Mucosa of gallbladder (tissue), 1 donor: ENCODE measurements at regions not wholly inside any gene's neighbourhood (a gene's known extent, or its start where the extent isn't known, plus 50 kb on each side); places are given as distances from the start of the nearest gene placed in this dataset.
"Not testable (repeated sequence)": the region's sequence is repeated elsewhere in the genome, so short reads cannot be mapped to it uniquely, and the experiment has no call there.

Experiments used
- DNase-seq: peaks from one replicate; pipeline ENCODE4 v3.0.0-alpha.2; 2020; ENCODE audit warnings: low spot score
- donor health status: DM: no; HTN: no; CAD: no.

DNA sequence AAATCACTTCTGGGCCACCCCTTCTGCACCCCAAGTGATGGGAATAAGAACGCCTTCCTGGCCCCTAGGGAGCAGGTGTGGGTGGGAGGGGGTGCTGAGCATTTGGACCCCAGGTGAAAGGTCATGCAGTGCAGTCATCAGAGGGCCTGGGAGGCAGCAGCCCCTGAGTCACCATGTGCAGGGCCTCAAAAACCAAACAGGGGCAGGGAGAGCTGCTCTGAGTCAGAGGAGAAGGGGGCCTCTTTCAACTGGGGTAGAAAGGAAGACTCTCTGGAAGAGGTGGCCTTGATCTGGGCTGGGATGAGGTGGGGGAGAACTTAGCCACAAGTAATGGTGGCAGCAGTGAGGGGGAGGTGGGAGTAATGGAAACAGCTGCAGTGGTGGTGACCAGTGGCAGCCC, 164.3 kb downstream of the BUB3 start:
- no peak for DNase-seq

DNA sequence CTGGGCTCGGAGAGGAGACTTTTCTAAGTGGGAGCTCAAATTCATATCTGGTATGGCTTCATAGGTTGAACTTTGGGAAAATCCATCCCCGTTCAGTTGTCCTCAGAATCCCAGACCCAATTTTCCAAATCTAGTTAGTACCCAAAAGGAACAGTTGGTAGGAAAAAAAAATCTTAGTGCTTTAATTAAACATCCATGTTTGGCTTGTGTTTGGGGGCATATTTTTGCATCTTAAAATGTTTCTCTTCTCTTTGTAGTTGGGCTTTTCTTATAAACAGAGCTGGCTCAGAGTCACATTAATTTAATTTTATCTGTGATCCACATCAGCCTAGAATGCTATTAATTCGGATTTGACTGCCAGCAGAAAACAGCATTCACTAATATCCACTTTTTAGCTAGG, 165.9 kb downstream of the BUB3 start:
- no peak for DNase-seq

DNA sequence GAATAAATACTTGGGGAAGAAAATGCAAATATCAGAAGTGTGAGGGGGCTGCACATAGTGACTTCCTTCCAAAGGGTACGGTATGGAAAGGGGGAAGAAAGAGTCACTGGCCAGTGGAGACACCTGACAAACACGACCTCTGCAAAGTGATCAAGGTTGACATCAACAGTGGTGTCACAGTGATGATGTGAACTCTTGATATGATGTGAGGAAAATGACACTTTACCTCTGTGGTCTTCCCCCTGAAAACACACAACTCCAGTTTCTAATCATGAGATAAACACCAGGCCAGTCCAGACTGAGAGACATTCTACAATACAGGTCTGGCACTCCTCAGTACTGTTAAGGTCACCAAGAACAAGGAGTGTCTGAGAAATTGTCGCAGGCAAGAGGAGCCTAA, 169.7 kb downstream of the BUB3 start:
- no peak for DNase-seq

DNA sequence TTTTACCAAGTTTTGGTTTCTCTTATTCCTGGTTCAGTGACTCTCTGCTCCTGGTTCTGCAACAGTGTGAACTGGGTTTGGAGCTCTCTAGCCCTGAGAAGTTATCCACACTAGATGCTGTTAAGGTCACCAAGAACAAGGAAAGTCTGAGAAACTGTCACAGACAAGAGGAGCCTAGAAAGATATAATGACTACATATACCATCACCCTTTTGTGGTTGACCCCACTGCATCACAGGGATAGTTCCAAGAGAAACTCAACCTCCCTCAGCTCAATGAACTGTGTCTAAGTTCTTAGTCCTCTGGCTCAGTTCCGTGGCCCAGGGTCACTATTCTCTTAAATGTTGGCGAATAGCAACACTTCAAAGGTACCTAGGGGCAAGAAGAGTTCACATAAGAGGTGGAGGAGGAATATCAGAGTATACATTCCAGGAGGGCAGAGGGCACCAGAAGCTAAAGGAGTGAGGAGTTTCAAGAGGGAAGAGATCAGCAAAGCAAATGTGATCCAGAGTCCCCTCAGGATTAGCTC, 171.5 kb downstream of the BUB3 start:
- no peak for DNase-seq

DNA sequence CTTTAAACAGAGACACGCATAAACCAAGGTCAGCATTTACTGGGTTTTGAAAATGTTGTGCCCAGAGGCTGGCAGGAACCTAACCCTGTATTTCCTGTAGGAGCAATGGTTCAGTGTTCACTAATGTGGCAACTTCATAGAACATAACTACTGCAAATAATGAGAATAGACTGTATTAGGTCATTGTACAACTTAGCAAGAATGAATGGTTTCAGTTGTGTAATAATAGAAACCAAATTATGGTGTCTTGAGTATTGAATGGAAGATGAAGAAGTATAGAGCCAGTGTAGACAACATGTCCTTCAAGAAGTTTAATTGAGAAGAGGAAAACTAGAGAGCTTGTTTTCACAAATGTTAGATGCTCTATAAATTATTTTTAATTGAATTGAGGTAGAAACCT, 172.5 kb downstream of the BUB3 start:
- DNase-seq: no peak

DNA sequence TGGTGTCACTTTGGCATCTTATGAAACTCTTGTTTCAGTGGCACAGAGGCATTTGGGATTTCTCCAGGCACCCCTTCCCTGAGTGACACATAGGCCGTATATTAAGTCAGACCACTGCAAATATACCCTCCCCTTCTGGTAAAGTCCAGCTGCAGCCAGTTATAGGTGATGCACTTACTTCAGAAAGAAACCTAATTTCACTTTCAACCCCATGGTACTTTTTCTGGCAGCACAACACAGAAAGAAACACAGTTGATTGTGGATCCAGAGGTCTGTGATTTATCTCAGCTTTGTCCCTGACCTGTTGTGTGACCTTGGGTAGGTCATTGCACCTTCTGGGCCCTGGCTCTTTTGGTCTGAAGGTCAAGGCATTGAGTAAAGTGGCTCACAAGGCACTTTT, 173.2 kb downstream of the BUB3 start:
- no peak for DNase-seq

DNA sequence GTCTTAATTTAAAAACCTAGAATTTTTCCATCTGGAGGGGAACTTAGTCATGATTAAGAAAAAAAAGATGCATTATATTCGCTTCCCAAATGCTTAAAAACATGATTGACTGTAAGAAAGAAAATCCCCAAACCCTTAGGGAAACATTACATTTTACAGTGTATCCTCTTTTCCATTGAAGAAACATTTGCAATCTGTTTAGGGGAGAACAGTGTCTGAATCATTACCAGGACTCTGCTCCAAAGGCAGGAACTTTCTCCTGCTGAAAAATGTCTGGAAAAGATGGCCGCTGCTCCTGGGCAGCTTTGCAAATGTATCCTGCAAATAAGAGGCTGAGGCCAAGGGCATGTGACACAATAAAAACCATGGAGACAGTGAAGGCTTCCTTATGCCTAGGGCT, 173.7 kb downstream of the BUB3 start:
- no peak for DNase-seq

DNA sequence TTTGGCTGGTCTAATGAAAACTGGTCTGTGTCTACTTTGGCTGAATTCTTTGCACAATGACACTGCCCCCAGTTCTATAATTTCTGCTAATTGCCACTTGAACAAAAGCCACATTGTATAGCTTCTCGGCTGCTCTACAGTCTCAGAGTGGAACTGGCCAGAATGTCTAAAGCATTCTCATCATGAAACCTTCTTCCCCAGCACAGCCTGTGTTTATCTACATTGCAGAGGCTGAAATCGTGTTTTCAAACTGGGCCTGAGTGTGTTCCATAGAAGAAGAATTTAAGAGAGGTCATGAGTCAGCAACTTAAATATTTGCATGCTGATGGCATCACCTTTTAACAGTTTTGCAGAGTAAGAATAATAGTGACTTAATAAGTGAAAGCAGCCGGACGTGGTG, 177.2 kb downstream of the BUB3 start:
- no peak for DNase-seq

DNA sequence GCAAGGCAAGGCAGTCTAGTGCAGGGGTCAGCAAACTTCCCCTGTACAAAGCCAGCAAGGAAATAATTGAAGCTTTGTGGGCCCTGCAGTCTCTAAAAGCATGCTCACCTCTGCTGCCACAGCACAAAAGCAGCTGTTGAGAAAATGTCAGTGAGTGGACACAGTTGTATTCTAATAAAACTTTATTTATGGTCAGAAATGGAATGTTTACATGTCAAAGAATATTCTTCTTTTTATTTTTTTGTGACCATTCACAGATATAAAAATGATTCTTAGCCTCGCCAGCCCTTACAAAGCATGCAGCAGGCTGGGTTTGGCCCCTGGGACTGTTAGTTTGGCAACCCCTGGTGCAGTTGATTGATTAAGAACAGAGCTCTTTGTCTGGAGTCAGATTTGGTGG, 192.4 kb downstream of the BUB3 start:
- no peak for DNase-seq

DNA sequence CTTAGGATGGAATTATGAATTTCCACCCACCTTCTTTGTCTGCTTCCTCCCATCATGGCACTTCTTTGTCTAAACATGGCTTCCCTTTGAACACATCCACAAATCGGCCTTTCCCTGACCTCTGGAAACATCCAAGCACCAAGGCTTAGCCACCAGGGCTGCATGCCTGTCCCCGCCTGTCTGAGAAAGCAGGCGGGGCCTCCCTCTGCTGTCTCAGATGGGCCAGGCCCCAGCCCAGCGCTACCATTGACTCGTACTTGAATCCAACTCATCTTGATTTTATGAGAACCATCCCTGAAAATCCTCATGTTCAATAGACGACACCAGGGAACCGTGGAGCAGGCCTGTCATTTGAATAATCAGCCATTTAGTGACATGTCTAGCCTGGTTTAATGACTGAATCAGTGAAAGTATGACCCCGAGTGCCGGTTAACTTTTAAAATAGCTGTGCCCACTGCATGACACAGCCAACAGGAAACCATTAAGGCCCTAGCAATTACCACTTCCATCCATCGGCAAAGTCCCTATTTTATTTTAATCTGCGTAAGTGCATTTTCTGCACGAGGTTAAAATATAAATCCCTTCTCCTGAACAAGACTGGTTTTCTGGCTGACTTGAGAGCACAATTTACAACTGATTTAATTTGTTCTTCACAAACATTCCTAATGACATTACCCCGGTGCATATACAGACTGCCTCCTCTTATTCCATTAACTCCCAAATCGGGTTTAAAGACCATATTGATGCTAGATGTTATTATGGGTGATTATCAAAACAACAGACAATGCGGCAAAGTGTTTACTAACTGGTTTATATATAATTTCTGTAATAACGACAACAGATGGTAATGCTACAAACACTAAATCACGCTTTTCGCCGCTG, 194.7 kb downstream of the BUB3 start:
- no peak for DNase-seq

DNA sequence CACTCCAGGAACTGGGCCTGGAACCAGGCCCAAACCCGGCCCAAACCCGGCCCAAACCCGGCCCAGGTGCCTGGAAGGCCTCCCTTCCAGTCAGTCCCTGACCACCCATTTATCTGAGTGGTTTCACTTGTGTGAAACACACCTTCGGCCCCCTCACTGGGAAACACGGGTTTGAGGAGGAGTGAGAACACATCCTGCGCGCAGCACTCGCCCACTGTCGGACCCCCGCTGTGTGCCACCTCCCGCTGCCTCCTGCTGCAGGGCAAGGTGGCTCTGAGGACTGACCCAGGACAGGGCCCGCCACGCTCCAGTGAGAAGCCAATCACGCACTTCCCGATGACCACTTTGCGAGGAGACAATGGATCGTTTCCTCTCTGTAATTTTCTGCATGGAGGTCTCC, 197.5 kb downstream of the BUB3 start:
- no peak for DNase-seq

DNA sequence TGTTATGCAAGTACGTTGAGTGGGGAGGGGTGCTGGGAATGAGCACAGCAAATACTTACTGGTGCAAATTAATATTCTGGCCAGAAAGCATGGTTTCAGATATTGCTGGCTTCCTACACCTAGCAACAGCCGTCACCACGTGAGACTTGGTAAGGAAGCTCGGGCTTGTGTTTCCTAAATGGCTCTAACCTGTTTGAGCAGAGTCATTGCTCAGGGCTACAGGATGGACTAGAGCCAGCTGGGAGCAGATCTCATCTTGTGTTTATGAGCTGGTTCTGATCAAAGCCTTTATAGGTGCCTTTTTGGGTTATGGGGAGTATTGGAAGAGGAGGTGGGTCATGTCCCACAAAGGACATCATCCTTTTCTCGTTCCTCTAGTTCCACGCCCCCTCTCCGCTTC, 200.3 kb downstream of the BUB3 start:
- DNase-seq: no peak

DNA sequence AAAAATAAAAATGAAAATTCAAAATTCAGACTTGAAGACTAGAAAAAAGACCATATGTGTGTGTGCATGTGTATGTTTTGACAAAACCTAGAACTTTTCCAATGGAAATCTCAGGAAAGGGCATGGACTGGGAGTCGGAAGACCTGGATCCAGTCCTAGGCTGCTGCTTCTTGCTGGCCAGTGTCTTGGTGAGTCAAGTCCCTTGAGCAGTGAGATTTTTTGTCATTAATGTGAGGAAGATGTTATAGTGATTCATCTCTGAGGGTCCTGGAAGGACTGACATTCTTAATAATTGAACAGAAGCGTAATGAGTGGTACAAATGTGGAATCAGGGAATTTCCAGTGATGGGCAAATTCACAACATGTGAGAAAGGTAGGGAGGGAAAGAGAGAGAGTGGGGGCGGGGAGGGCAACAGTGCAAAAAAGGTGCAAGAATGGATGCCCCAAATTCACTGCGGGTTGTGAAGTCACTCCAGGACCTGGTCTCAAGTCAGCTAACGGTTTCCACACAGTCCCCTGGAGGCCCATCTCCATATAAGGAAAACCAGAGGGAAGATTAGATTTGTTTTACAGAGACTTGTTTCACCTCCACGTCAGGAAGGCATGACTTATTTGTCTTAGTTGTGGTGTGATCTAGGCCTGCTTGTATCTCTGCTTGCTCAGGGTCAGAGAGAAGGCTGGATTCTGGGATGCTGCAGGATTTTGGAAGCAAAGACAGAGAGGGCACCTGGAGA, 201.7 kb downstream of the BUB3 start:
- no peak for DNase-seq

DNA sequence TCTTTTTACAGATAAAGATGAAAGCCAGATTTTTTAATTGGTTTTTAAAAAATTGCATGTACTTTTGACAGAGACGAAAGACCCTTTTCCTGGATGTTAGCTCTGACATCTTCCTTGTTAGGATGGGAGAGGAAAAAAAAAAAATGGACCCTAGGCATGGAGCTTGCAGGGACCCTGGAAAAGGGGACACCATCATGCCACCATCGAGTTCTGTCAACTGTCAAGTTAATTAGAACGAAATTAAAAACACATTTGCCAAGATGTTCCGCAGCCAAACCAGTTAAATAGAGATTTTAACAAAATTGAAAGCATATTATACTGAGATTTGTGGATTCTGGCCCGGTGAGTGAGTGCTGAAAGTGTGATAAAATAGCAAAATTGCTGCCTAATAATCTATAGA, 202.6 kb downstream of the BUB3 start:
- DNase-seq: no peak

DNA sequence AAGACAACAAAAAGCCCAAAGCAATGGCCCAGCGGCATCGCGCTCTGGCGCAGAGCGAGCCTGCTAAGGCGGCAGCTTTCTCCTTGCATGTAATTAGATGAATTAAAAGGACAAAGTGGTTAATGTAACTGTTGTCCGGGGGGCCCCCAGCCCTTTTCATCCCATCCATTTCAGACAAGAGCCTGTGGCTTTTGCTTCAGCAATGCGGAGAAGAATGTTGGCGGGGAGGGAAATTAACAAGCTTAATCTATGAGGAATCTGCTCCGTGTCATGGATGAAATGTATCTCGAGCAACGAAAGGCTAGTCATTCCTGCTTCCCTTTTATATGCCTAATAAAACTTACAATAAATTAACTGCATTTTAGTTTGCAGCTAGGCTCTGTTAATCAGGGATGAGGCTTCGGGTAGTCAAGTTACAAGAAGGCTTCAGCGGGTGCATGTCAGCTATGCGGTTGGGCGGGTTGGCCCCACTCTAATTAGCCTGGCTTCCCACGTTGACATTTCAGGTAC, 203.3 kb downstream of the BUB3 start:
- no peak for DNase-seq

DNA sequence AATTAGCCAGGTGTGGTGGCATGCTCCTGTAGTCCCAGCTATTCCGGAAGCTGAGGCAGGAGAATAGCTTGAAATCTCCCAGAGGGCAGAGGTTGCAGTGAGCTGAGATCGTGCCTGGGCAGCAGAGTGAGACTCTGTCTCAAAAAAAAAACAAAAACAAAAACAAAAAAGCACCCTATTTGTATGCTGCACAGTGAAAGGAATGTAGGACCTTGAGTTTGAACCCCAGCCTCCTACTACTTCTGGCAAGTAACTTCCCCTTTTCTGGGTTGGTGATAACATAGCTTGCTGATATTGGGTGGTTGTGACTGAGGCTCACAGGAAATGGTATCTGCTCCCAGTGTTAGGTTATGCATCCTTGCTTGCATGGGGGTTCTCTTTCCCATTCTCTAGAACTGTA, 205.3 kb downstream of the BUB3 start:
- no peak for DNase-seq

DNA sequence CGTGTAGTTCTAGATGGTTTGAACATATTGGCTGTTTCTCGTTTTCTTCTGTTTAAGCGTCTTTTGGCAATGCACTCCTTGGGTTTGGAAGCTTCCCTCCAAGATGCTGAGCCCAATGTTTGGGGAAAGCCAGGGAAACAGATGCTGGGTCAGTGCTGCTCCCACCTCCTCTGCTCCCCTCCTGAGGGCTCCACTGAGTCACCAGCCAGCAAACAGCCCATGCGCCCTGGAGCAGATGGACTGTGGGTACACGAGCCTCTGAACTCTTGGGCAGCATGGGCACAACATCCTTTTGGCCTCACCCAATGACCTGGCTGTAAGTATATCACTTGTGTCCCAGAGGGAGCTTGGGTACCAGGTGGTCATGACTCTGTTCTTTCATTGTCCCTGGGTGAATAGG, 207.6 kb downstream of the BUB3 start:
- DNase-seq: no peak

DNA sequence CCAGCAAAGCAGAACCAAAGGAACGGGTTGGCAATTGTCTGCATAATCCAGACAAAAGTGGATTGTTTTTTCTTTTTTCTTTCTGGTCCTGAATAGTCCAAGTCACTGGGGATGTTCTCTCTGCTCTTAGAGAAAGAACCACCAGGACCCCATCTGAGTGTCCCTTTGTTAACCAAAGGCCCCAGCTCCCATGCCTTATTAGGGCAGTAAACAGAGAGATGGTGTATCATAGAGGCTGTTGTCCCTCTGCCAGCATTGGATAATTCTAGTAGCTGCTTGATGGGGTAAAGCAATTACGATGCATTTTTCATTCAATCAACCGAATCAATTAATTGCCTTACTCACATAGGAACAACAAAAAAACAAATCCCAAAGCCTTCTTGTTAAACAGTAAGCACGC, 213.0 kb downstream of the BUB3 start:
- DNase-seq: no peak

DNA sequence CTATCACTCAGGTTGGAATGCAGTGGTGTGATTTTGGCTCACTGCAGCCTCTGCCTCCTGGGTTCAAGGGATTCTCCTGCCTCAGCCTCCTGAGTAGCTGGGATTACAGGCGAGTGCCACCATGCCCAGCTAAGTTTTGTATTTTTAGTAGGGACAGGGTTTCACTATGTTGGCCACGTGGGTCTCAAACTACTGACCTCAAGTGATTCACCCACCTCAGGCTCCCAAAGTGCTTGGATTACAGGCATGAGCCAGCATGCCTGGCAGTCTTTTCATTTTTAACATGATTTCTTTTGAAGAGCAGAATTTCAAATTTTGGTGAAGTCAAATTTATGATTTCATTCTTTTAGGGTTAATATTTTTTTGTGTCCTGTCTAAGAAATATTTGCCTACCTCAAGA, 217.4 kb downstream of the BUB3 start:
- DNase-seq: not testable (repeated sequence)

DNA sequence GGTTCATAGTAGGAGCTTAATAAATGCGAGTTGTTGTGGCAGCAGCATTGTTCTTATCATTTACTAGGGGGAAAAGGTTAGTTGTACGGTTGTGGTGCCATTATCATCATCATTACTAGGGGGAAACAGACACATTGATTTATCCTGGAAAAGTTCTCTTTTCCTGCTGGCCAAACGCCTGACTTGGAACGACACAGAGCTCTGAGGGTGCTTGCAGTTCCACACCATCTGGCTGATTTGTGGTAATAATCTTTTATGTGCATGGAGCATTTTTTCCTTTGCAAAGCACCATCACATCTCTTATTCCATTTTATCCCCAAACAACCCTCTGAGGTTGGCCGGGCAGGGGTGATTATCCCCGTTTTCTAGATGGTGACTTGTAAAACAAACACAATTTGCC, 219.4 kb downstream of the BUB3 start:
- no peak for DNase-seq

DNA sequence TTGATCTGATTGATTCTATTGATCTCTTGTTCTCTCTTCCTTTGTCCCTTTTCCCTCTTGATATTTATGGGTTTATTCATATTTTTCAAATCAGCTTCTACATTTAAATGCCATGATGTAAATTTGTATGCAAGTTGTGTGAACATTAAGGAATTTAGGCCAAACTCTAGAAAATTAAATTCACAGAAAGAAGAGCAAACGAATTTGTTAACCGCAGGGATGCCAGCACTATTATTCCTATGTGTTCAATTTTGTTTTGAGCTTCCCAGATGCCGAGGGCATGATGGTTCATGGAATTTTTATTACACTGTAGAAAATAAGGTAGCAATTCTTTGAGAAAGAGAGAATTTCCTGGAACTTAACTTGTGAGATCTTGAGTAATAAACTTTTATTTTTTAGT, 220.9 kb downstream of the BUB3 start:
- no peak for DNase-seq

DNA sequence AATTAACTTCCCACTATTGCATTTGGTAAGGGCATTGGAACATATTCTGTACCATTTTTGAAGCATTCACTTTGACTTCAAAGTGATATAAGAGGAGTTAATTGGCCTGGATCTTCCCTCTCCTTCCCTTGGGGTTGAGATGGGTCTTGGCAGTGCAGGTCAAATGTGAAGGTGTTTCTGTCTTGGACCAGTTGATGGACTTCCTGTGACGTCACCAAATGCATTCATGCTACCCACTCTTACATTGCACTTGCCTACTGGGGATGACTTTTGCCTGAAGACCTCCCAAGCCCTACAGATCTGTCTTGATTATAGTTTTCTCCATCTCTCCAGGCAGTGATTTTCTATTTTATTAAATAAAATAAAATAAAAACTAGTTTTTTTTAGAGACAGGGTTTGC, 221.5 kb downstream of the BUB3 start:
- no peak for DNase-seq

DNA sequence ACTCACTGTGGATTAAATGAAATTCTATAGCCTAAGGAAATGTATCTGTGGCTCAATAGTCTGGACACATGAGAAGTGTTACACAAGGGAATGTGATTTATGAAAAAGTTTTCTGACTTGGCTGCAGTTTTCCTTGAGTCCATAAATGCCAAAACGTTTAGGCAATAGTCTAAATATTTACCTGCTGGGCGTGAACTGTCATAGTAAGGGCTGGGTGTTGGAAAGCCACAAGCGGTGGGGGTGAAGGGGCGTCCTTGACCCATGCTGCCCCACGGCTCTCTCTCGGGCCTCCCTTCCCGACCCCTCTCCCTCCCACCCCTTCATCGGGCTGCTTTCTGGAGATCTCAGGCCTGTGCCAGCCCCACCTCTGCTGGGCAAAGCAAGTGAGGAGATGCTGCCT, 223.7 kb downstream of the BUB3 start:
- no peak for DNase-seq
